BE2C (cell line): ENCODE measurements at regions not wholly inside any gene's neighbourhood (a gene's known extent, or its start where the extent isn't known, plus 50 kb on each side); places are given as distances from the start of the nearest gene placed in this dataset.

ENCODE experiments used
- DNase-seq: peaks from one replicate; pipeline ENCODE4 v3.0.0-alpha.2; 2020
- H3K27me3 ChIP-seq: fragments of 250-450 bp; sonication (Bioruptor Pico); 2 replicates; pipeline ENCODE4 v1.5.1; 2020; ENCODE audit warnings: mild to moderate bottlenecking
- H3K36me3 ChIP-seq: fragments of 250-450 bp; sonication (Bioruptor Pico); 2 replicates; pipeline ENCODE4 v1.5.1; 2020; ENCODE audit warnings: mild to moderate bottlenecking
- H3K4me1 ChIP-seq: fragments of 250-450 bp; sonication (Bioruptor Pico); 2 replicates; pipeline ENCODE4 v1.5.1; 2020
- H3K4me3 ChIP-seq: 2 replicates; pipeline ENCODE4 v1.5.1; 2011; ENCODE audit warnings: low read depth, low read length
- H3K9me3 ChIP-seq: fragments of 250-450 bp; sonication (Bioruptor Pico); 2 replicates; pipeline ENCODE4 v1.5.1; 2020
- TF ChIP-seq, protein P1 (sequence below): IDR thresholded peaks from 2 replicates; pipeline ENCODE4 v1.5.1; 2012; ENCODE audit warnings: mild to moderate bottlenecking, low read depth, low read length

- DNase-seq, result no peak
Measured at GRCh38 chrX:39956803-39957394, 140.9 kb downstream of the BCOR start.

DNA sequence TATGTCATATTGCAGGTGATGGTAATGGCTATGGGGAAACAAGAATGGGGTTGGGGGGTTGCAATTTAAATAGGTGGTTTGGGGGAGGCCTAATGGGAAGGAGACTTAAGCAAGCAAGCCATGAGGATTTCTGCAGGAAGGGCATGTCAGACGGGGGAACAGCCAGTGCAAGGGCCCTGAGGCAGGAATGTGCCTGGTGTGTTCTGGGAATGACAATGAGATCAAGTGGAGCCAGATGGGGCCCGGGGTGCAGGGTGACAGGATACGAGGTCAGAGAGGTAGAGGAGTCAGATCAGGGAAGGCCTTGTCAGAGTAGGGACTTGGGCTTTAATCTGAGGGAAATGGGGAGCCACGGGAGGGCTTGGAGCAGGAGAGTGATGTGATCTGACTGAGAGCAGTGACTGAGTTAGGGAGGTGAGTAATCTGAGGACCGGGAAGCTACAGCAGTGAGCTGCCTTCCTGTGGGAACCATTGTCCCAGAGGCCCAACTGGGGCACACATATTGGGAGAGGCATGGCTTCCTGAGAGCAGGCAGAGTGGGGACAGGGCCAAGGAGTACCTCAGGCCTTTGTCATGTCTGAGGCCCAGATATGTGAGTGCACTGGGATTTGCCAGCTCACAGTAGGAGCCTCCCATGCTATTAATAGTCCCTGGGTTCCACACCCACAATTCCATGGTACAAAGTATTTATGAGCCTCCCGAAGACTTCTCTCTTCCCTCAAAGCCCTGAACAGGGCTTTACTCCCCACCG is 139.8 kb downstream of the BCOR start:
- DNase-seq, result no peak
- Histone ChIP-seq H3K4me1 (no peaks in the 10 kb centered on the region), H3K4me3 (no peak overlapping the region), H3K9me3 (no peaks in the 10 kb centered on the region), H3K27me3 (no peaks in the 10 kb centered on the region), H3K36me3 (no peaks in the 10 kb centered on the region)
- TF ChIP-seq, protein P1, sequence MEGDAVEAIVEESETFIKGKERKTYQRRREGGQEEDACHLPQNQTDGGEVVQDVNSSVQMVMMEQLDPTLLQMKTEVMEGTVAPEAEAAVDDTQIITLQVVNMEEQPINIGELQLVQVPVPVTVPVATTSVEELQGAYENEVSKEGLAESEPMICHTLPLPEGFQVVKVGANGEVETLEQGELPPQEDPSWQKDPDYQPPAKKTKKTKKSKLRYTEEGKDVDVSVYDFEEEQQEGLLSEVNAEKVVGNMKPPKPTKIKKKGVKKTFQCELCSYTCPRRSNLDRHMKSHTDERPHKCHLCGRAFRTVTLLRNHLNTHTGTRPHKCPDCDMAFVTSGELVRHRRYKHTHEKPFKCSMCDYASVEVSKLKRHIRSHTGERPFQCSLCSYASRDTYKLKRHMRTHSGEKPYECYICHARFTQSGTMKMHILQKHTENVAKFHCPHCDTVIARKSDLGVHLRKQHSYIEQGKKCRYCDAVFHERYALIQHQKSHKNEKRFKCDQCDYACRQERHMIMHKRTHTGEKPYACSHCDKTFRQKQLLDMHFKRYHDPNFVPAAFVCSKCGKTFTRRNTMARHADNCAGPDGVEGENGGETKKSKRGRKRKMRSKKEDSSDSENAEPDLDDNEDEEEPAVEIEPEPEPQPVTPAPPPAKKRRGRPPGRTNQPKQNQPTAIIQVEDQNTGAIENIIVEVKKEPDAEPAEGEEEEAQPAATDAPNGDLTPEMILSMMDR, result no peak

More at GRCh38 chrX:39956803-39957394, 140.9 kb downstream of the BCOR start:
- H3K4me1 ChIP-seq, result no peaks in the 10 kb centered on the region
- TF ChIP-seq, protein P1, result no peak
- no peaks in the 10 kb centered on the region for H3K9me3 ChIP-seq
- no peak overlapping the region for H3K4me3 ChIP-seq
- H3K27me3 ChIP-seq, result no peaks in the 10 kb centered on the region
- H3K36me3 ChIP-seq, result no peaks in the 10 kb centered on the region

DNA sequence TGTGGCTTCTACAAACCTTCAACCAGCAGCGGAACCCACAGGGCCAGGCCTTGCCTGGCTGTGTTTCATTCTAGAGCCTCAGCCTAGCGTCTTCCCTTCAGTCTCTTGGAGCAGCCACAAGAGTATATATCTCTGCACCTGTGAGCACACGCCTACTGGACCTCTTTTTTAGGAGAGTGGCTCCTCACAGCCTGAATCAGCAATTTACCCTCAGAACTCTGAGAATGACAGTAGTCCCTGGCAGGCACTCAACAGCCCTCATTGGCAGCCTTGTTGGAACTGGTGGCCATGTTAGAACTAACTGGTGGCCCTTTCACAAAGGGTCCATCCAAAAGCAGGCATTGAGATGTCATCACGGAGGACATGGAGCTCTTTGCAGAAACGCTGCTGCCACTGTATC is 138.9 kb downstream of the BCOR start:
- no peak for DNase-seq
- Histone ChIP-seq H3K36me3 (no peaks in the 10 kb centered on the region), H3K4me3 (no peak overlapping the region), H3K27me3 (no peaks in the 10 kb centered on the region), H3K9me3 (no peaks in the 10 kb centered on the region), H3K4me1 (no peaks in the 10 kb centered on the region)
- TF ChIP-seq, protein P1, result no peak

DNA sequence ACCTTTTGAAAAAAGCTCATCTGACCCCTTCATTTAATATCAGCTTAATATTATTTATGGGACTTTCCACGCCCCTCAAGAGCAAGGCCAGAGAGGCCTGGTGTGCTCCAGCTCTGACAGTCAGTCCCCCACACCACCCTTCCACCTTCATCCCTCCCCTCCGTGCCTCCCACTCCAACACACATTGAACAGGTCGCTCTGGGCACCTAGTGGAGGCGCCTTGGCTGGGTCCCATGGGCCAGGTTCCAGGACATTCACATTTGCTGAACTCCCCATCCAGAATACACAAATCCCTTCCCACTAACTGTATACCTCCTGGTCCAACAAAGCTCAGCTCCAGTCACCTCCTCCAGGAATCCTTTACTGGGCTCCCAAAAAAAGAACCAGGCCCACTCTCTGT is 137.5 kb downstream of the BCOR start:
- no peaks in the 10 kb centered on the region for H3K9me3 ChIP-seq
- H3K27me3 ChIP-seq, result no peaks in the 10 kb centered on the region
- no peaks in the 10 kb centered on the region for H3K36me3 ChIP-seq
- no peaks in the 10 kb centered on the region for H3K4me1 ChIP-seq
- no peak for DNase-seq
- H3K4me3 ChIP-seq, result no peak overlapping the region
- TF ChIP-seq, protein P1, result no peak

DNA sequence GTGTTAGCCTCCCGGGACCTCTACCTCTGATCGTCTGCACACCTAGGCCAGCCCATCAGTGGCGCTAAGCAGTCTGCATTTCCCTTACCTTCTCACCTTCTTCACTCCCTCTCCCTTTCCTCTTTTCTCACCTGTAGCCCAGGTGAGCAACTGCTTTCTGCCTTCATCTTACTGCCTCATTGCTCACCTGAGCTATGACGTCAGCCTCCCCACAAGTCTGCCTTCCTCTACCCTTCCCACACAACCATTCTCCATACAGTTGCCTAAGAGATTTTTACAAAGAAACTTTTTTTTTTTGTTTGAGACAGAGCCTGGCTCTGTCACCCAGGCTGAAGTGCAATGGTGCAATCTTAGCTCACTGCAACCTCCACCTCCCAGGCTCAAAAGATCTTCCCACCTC is 136.3 kb downstream of the BCOR start:
- TF ChIP-seq, protein P1, result no peak
- no peak for DNase-seq
- Histone ChIP-seq H3K4me3 (no peak overlapping the region), H3K27me3 (no peaks in the 10 kb centered on the region), H3K9me3 (no peaks in the 10 kb centered on the region), H3K4me1 (no peaks in the 10 kb centered on the region), H3K36me3 (no peaks in the 10 kb centered on the region)

GRCh38 chrX:39965051-39965573 is 132.6 kb downstream of the BCOR start:
- Histone ChIP-seq H3K27me3 (no peaks in the 10 kb centered on the region), H3K4me1 (no peaks in the 10 kb centered on the region), H3K4me3 (no peak overlapping the region), H3K9me3 (no peaks in the 10 kb centered on the region), H3K36me3 (no peaks in the 10 kb centered on the region)
- TF ChIP-seq, protein P1, result no peak
- no peak for DNase-seq
